IMR-90 (cell line): ENCODE measurements at regions not wholly inside any gene's neighbourhood (a gene's known extent, or its start where the extent isn't known, plus 50 kb on each side); places are given as distances from the start of the nearest gene placed in this dataset.

Source experiments
- ATAC-seq: fragments of 200-7000 bp; cut with Tn5 transposase; 2 replicates; pipeline ENCODE4 v1.9.1; 2020; ENCODE audit warnings: low read depth, mild to moderate bottlenecking, moderate library complexity
- BruUV-seq: library from RNA; stranded (reverse); fragments of 400-500 nt; replicated peaks from 2 replicates; lab custom pipeline; 2021; lab: Mats Ljungman, UMichigan
- CTCF ChIA-PET: fragments of 300-600 bp; formaldehyde crosslinking; extraction: SDS; loops from one replicate; lab custom pipeline; 2021; ENCODE audit warnings: antibody characterized with exemption; lab: Yijun Ruan, JAX
- POLR2A ChIA-PET: fragments of 300-600 bp; sonication (Branson Sonifier 250); formaldehyde crosslinking; loops from one replicate; lab custom pipeline; 2022; ENCODE audit warnings: antibody characterized with exemption; ENCODE audit not compliant: unreplicated experiment; lab: Charles Lee
- DNase-seq: peaks from one replicate; pipeline ENCODE4 v3.0.0; 2013
- H2AFZ ChIP-seq: replicated peaks from 2 replicates; pipeline ENCODE3; 2013; ENCODE audit warnings: low read length, mild to moderate bottlenecking; ENCODE audit not compliant: poor library complexity
- H2AK5ac ChIP-seq: 2 replicates; pipeline ENCODE4 v1.6.1; 2013; ENCODE audit warnings: low read depth, low read length, inconsistent platforms
- H2AK9ac ChIP-seq: replicated peaks from 2 replicates; pipeline ENCODE3; 2013; ENCODE audit warnings: mild to moderate bottlenecking, low read depth, low read length, moderate library complexity; ENCODE audit not compliant: poor library complexity
- H2BK120ac ChIP-seq: 2 replicates; pipeline ENCODE4 v1.6.1; 2013; ENCODE audit warnings: low read depth, low read length, inconsistent platforms
- H2BK15ac ChIP-seq: 3 replicates; pipeline ENCODE4 v1.6.1; 2013; ENCODE audit warnings: low read depth, low read length, inconsistent platforms
- H2BK20ac ChIP-seq: 2 replicates; pipeline ENCODE4 v1.6.1; 2013; ENCODE audit warnings: low read depth, mild to moderate bottlenecking, inconsistent platforms, low read length, moderate library complexity
- H2BK5ac ChIP-seq: 2 replicates; pipeline ENCODE4 v1.6.1; 2013; ENCODE audit warnings: mild to moderate bottlenecking, low read depth, low read length, inconsistent platforms; ENCODE audit not compliant: poor library complexity, severe bottlenecking
- H3K14ac ChIP-seq: replicated peaks from 2 replicates; pipeline ENCODE4 v1.6.1; 2013; ENCODE audit warnings: low read depth, low read length, inconsistent platforms
- H3K18ac ChIP-seq: 2 replicates; pipeline ENCODE4 v1.6.1; 2013; ENCODE audit warnings: low read depth, low read length, control low read depth
- H3K23ac ChIP-seq: 2 replicates; pipeline ENCODE4 v1.6.1; 2013; ENCODE audit warnings: low read depth, low read length, inconsistent platforms
- H3K27ac ChIP-seq: 2 replicates; pipeline ENCODE4 v1.5.1; 2013; ENCODE audit warnings: mild to moderate bottlenecking, control low read depth, low read length; ENCODE audit not compliant: insufficient read depth
- H3K27me3 ChIP-seq: 2 replicates; pipeline ENCODE4 v1.6.1; 2013; ENCODE audit warnings: low read length; ENCODE audit not compliant: control insufficient read depth, insufficient read depth
- H3K36me3 ChIP-seq: 2 replicates; pipeline ENCODE4 v1.6.1; 2013; ENCODE audit warnings: low read length, mixed read lengths; ENCODE audit not compliant: control insufficient read depth, insufficient read depth
- H3K4ac ChIP-seq: 2 replicates; pipeline ENCODE4 v1.6.1; 2013; ENCODE audit warnings: low read depth, low read length, inconsistent platforms
- H3K4me1 ChIP-seq: 2 replicates; pipeline ENCODE4 v1.6.1; 2013; ENCODE audit warnings: low read length, mixed read lengths; ENCODE audit not compliant: control insufficient read depth, insufficient read depth
- H3K4me2 ChIP-seq: 2 replicates; pipeline ENCODE4 v1.6.1; 2013; ENCODE audit warnings: low read depth, mild to moderate bottlenecking, control low read depth, low read length, moderate library complexity
- H3K4me3 ChIP-seq: 2 replicates; pipeline ENCODE4 v1.5.1; 2013; ENCODE audit warnings: low read depth, mild to moderate bottlenecking, control low read depth, low read length, moderate library complexity; ENCODE audit not compliant: insufficient read depth
- H3K56ac ChIP-seq: 2 replicates; pipeline ENCODE4 v1.6.1; 2013; ENCODE audit warnings: low read length, inconsistent platforms; ENCODE audit not compliant: insufficient read depth; ENCODE audit errors: extremely low read depth
- H3K79me1 ChIP-seq, 2 experiments: 2 replicates each; pipeline ENCODE4 v1.6.1; 2013; ENCODE audit warnings: low read length in 2 of 2, inconsistent platforms in 1 of 2, low read depth in 1 of 2
- H3K9ac ChIP-seq: 2 replicates; pipeline ENCODE4 v1.6.1; 2013; ENCODE audit warnings: low read depth, low read length, control low read depth
- H3K9me1 ChIP-seq: 2 replicates; pipeline ENCODE4 v1.6.1; 2013; ENCODE audit warnings: low read length, inconsistent platforms; ENCODE audit not compliant: insufficient read depth
- H3K9me3 ChIP-seq: 2 replicates; pipeline ENCODE4 v1.6.1; 2013; ENCODE audit warnings: low read length; ENCODE audit not compliant: control insufficient read depth, insufficient read depth
- H4K20me1 ChIP-seq: 2 replicates; pipeline ENCODE4 v1.6.1; 2013; ENCODE audit warnings: low read length, inconsistent platforms; ENCODE audit not compliant: insufficient read depth
- H4K5ac ChIP-seq: 2 replicates; pipeline ENCODE4 v1.6.1; 2013; ENCODE audit warnings: mild to moderate bottlenecking, low read depth, low read length, control low read depth
- H4K8ac ChIP-seq, 2 experiments: 2 replicates each; pipeline ENCODE4 v1.6.1; 2013; ENCODE audit warnings: low read depth in 2 of 2, low read length in 2 of 2, control low read depth in 1 of 2, inconsistent platforms in 1 of 2
- H4K91ac ChIP-seq: 2 replicates; pipeline ENCODE4 v1.6.1; 2013; ENCODE audit warnings: low read depth, low read length, inconsistent platforms; ENCODE audit not compliant: insufficient read depth
- CEBPB ChIP-seq: IDR thresholded peaks from 2 replicates; pipeline ENCODE4 v1.6.1; 2012; ENCODE audit warnings: low read depth, low read length, improper control_type of control experiment
- MAZ ChIP-seq: IDR thresholded peaks from 2 replicates; pipeline ENCODE4 v1.6.1; 2012; ENCODE audit warnings: low read depth, mild to moderate bottlenecking, low read length, improper control_type of control experiment, moderate library complexity, borderline replicate concordance
- MXI1 ChIP-seq: IDR thresholded peaks from 2 replicates; pipeline ENCODE4 v1.6.1; 2012; ENCODE audit warnings: low read depth, mild to moderate bottlenecking, low read length, moderate library complexity, borderline replicate concordance
- POLR2A ChIP-seq: IDR thresholded peaks from 2 replicates; pipeline ENCODE4 v1.6.1; 2012; ENCODE audit warnings: mild to moderate bottlenecking, low read depth, low read length
- SMC3 ChIP-seq: fragments of 150-350 bp; IDR thresholded peaks from 2 replicates; pipeline ENCODE4 v1.6.1; 2016; ENCODE audit warnings: low read depth, mild to moderate bottlenecking, antibody characterized with exemption, low read length, moderate library complexity
- USF2 ChIP-seq: fragments of 150-350 bp; IDR thresholded peaks from 2 replicates; pipeline ENCODE4 v1.6.1; 2017; ENCODE audit warnings: mild to moderate bottlenecking, antibody characterized with exemption, low read length, low read depth
- WGBS, 2 experiments: methylation state at CpG; one replicate each; pipeline versions ENCODE4 v1.1.5 to v1.1.7; 2013; ENCODE audit warnings: missing lambda C conversion rate in 2 of 2; ENCODE audit not compliant: insufficient read length in 1 of 2; ENCODE audit errors: extremely low coverage in 2 of 2; 5-methylcytosine and 5-hydroxymethylcytosine counted together
- dilution Hi-C: fragments of 300-500 bp; cut with HindIII; formaldehyde crosslinking; loops from one replicate; pipeline ENCODE4 v1.14.3; 2018; ENCODE audit warnings: low sequenced_read_pairs; ENCODE audit not compliant: unreplicated experiment
- in situ Hi-C: fragments of 300-500 bp; cut with MboI; formaldehyde crosslinking; loops from 3 replicates; pipeline ENCODE4 v1.14.3; 2019; ENCODE audit warnings: low sequenced_read_pairs, inconsistent platforms, mixed read lengths
- intact Hi-C: fragments of 100-400 bp; cut with micrococcal nuclease; formaldehyde crosslinking; loops from 2 replicates; pipeline ENCODE4 v1.10.0; 2022

GRCh38 chr5:82905986-82906385 lies 171.2 kb downstream of the TMEM167A start:
- ATAC-seq: no peak
- H3K27me3 ChIP-seq: no peaks in the 10 kb centered on the region
- H4K20me1 ChIP-seq: no peaks in the 10 kb centered on the region
- BruUV-seq: no TSS peak
- H4K91ac ChIP-seq: no peak overlapping the region
- H3K9me3 ChIP-seq: no peaks in the 10 kb centered on the region
- POLR2A ChIA-PET: no interaction called here
- no peak overlapping the region for H3K14ac ChIP-seq
- no peak overlapping the region for H4K5ac ChIP-seq
- CTCF ChIA-PET: no interaction called here
- H3K36me3 ChIP-seq: no peaks in the 10 kb centered on the region
- no peak overlapping the region for H2BK15ac ChIP-seq
- H3K79me1 ChIP-seq: no peaks in the 10 kb centered on the region
- in situ Hi-C loops: no loop called here
- no peak for DNase-seq
- no peak overlapping the region for H3K4ac ChIP-seq
- H3K9me1 ChIP-seq: no peaks in the 10 kb centered on the region
- no peaks in the 10 kb centered on the region for H3K4me1 ChIP-seq
- H3K23ac ChIP-seq: no peak overlapping the region
- dilution Hi-C loops: no loop called here
- H3K56ac ChIP-seq: no peak overlapping the region
- H3K4me2 ChIP-seq: no peak overlapping the region
- H3K4me3 ChIP-seq: no peak overlapping the region
- H2BK20ac ChIP-seq: no peak overlapping the region
- H3K18ac ChIP-seq: no peak overlapping the region
- no peak overlapping the region for H2BK5ac ChIP-seq
- H2BK120ac ChIP-seq: no peak overlapping the region
- no peak overlapping the region for H3K27ac ChIP-seq
- H2AK5ac ChIP-seq: no peak overlapping the region
- no peak overlapping the region for H2AFZ ChIP-seq
- H4K8ac ChIP-seq: no peak overlapping the region
- no peak overlapping the region for H3K9ac ChIP-seq
- no peak for TF ChIP-seq CEBPB
- no peak for TF ChIP-seq MXI1
- no peak for TF ChIP-seq USF2
- TF ChIP-seq SMC3: no peak
- no peak for TF ChIP-seq MAZ
- TF ChIP-seq POLR2A: no peak
- 40% methylated on average over 1 of the region's 2 CpGs; no CpG with 5 or more reads in 1 of the 2 experiments for WGBS, 2 experiments
- intact Hi-C loops: no loop called here
- no peak overlapping the region for H2AK9ac ChIP-seq
